NCI-H146 (cell line): ENCODE measurements at regions not wholly inside any gene's neighbourhood (a gene's known extent, or its start where the extent isn't known, plus 50 kb on each side); places are given as distances from the start of the nearest gene placed in this dataset.
"Not testable (repeated sequence)": the region's sequence is repeated elsewhere in the genome, so short reads cannot be mapped to it uniquely, and the experiment has no call there.

Experiments
- DNase-seq: peaks from one replicate; lab custom pipeline; 2025; lab: John Stamatoyannopoulos, UW

DNA sequence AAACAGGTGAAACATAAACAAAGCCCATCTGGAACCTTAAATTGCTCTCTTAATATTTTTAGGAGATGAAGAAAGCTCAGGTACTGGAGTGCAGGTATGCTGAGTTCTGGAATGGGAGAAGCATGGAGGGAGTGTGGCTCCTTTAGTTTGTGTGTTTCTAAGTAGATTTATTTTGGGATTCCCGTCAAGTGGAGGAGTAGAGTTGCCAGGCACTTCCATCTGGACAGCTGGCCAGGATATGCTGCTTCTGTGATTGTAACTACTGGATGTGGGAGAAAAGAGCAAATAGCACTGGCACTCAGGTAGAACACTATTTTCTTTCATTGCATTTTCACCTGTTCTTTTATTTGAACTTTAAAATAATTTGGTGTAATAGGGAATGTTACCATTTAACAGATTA, 182.3 kb upstream of the MAST4 start:
- DNase-seq, result no peak

- DNase-seq, result no peak
These were observed 181.0 kb upstream of the MAST4 start for GRCh38 chr5:66415208-66415607.

DNA sequence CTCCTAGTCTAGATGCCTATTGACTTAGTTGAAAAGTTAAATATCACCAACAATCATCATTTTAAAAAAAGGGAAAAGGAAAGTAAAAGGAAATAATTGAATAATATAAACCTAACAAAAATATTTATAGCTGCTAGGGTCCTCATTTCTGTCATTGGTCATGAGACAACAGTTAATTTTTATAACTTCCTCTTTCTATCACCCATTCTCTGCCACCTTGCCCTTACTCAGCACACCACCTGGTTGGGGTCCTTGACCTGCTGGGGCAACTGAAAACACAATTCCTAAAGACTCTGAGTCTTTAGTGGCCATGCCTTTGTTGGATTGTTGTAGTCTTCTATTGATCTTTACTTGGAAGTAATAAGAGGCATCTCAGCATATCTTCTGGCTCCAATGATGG, 179.5 kb upstream of the MAST4 start:
- DNase-seq, result no peak

DNA sequence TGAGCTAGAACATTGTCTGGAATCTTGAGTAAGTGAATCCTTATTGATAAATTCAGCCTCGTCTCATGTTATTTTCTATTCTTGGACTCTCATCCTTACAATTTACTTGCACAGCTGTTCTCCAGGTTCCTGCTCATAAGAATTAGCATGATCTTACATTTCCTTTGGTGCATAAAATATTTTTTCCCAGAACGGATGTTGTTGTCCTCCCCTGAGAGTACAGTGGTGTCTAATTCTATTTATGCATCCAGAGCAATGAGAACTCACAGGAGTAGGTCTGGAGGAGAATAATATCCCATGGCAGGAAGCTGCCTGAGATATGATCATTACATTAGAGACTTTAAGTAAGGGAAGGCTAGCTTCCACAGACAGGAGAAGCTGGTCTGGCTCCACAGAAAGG, 178.4 kb upstream of the MAST4 start:
- DNase-seq, result no peak

GRCh38 chr5:66423484-66423883, 172.7 kb upstream of the MAST4 start:
- DNase-seq, result no peak

- DNase-seq, result no peak
These were observed 170.4 kb upstream of the MAST4 start for GRCh38 chr5:66425842-66426241.

DNA sequence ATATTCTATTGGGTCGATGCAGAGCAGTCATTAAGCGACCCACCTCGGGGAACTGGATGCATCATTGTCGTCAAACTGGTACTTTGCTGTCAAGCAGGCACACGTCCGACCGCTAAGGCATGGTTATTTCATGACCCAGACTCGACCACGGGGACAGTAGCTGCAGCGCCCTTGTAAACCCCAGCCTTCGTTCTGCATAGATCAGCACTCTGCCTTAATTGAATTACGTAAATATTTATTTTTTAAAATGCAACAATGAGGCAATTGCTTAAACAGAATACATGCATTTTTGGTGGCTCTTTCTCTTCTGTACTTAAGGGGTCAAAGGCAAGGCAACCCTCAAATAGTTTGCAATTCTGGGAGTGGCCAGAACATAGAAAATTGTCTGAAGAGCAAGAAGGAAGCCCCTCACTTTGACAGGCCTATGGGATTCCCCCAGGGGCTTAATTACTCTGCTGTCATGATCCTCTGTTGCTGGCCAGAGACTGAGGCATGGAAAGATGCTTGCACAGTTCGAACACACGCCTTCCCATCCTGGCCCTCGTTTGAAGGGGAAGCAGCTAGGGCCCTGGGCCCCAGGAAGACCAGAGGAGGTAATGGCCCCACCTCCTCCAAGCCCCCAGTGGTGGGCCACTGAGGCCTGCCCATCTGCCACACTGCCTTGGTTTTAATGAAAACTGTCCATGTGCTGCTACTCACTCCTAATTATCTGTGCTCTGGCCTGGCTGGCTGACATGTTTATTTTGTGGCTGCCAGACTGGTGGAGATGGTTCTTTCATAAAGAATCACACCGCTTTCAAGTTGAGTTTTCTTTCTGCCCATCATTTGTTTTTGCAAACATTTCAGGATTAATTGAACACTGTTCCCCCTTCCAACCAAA, 169.7 kb upstream of the MAST4 start:
- no peak for DNase-seq

- DNase-seq, result no peak
These were observed 169.1 kb upstream of the MAST4 start for GRCh38 chr5:66427139-66427442.

- DNase-seq, result peak; percentile 24
These were observed 159.5 kb upstream of the MAST4 start for GRCh38 chr5:66436721-66437120.

GRCh38 chr5:66438087-66438486, 158.1 kb upstream of the MAST4 start:
- no peak for DNase-seq

- DNase-seq, result no peak
These were observed 157.5 kb upstream of the MAST4 start for GRCh38 chr5:66438696-66439095.

DNA sequence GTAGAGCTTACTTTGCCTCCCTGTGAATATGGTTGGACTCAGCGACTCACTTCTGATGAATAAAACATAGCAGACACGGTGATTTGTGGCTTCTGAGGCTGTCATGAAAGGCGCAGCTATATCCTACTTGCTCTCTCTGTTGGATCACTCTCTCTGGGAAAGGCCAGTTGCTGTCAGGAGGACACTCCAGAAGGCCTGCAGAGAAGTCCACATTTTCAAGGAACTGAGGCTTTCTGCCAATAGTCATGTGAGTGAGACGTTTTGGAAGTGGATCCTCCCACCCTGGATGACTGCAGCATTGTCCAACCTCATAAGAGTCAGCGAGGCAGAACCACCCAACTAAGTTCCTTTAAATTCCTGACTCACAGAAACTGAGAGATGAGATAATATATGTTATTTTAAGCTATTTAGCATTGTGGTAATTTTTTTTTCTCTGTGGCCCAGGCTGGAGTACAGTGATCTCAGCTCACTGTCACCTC, 156.0 kb upstream of the MAST4 start:
- no peak for DNase-seq

- DNase-seq, result no peak
These were observed 154.8 kb upstream of the MAST4 start for GRCh38 chr5:66441351-66441750.

GRCh38 chr5:66442951-66443445, 153.2 kb upstream of the MAST4 start:
- no peak for DNase-seq

GRCh38 chr5:66443462-66444130, 152.6 kb upstream of the MAST4 start:
- no peak for DNase-seq

- not testable (repeated sequence) for DNase-seq
These were observed 148.1 kb upstream of the MAST4 start for GRCh38 chr5:66448070-66448469.

GRCh38 chr5:66450237-66450636, 146.0 kb upstream of the MAST4 start:
- DNase-seq, result no peak

- no peak for DNase-seq
These were observed 145.2 kb upstream of the MAST4 start for GRCh38 chr5:66450988-66451387.

DNA sequence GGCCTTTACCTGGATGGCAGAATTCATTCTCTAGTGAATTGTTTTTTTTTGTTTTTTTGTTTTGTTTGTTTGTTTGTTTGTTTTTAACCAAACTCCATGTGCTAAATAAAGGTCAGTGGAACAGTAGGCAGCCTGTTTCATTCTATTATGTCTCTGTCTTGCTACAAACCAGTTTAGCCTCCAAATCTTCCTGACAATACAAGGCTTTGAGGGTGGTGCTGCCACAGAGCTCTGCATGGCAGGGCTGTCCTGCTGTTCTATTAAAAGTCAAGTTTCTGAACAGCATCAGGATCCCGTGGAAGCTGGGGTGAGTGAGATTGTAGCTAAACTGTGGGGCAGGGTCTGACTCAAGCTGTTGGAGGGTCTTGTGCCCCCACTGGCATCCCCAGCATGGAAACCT, 144.1 kb upstream of the MAST4 start:
- no peak for DNase-seq

- no peak for DNase-seq
These were observed 141.8 kb upstream of the MAST4 start for GRCh38 chr5:66454186-66455078.

DNA sequence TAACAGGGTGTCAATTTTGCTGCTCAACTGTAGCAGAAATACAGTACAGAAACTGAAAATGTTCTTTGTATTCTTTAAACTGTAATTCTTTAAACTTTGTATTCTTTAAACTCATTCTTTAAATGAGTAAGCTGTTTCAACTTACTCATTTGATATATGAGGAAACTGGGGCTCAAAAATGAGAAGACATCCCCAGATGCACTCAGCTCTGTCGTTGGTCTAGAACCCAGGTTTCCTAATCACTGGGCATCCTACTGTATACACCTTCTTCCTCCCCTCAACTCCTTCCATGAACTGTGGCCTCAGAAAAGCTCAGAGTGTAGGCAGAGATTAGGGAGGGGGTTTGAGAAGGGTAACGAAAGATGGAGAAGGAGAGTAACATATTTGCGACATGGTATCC, 136.5 kb upstream of the MAST4 start:
- no peak for DNase-seq

DNA sequence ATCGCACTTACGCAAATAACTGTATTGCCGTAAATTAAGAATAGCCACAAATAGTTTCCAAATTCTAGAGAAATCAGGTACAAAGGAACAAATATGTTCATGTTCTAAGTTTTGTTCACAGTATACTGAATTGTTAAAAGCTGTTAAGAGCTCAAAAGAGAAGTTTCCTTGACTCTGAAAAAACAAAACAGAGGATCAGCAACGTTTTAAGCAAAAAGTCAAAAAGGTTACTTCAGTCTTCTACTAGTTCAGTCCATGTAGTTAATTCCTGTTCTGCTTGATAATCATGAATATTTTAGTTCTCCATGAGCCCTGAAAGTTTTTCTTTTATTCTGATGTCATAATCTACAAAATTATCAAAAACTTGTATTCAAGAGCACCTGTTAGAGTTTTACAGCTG, 128.6 kb upstream of the MAST4 start:
- DNase-seq, result no peak
